Muscle layer of duodenum (tissue), 2 donors: ENCODE measurements at regions not wholly inside any gene's neighbourhood (a gene's known extent, or its start where the extent isn't known, plus 50 kb on each side); places are given as distances from the start of the nearest gene placed in this dataset.
"Not testable (repeated sequence)": the region's sequence is repeated elsewhere in the genome, so short reads cannot be mapped to it uniquely, and the experiment has no call there.

ENCODE experiments used
- H3K27ac ChIP-seq: one replicate; pipeline ENCODE4 v1.7.0; 2013; ENCODE audit warnings: mild to moderate bottlenecking, low read length
- H3K27me3 ChIP-seq: one replicate; pipeline ENCODE4 v1.7.0; 2013; ENCODE audit warnings: low read depth, mild to moderate bottlenecking, control low read depth, low read length
- H3K36me3 ChIP-seq, 2 donors: one replicate each; pipeline ENCODE4 v1.7.0; 2013; ENCODE audit warnings: low read length in 2 of 2, control low read depth in 1 of 2, mild to moderate bottlenecking in 1 of 2; ENCODE audit not compliant: insufficient read depth in 2 of 2, control insufficient read depth in 1 of 2
- H3K4me1 ChIP-seq, 2 donors: one replicate each; pipeline ENCODE4 v1.7.0; 2013; ENCODE audit warnings: low read length in 2 of 2, mild to moderate bottlenecking in 2 of 2, control low read depth in 1 of 2, moderate library complexity in 1 of 2; ENCODE audit not compliant: insufficient read depth in 2 of 2, control insufficient read depth in 1 of 2
- H3K4me3 ChIP-seq, 2 donors: one replicate each; pipeline ENCODE4 v1.7.0; 2013; ENCODE audit warnings: low read length in 2 of 2, low read depth in 1 of 2, mild to moderate bottlenecking in 1 of 2
- H3K9me3 ChIP-seq, 2 donors: one replicate each; pipeline ENCODE4 v1.7.0; 2013; ENCODE audit warnings: low read length in 2 of 2, control low read depth in 1 of 2, mild to moderate bottlenecking in 1 of 2; ENCODE audit not compliant: control insufficient read depth in 1 of 2
- donor health status: healthy.

DNA sequence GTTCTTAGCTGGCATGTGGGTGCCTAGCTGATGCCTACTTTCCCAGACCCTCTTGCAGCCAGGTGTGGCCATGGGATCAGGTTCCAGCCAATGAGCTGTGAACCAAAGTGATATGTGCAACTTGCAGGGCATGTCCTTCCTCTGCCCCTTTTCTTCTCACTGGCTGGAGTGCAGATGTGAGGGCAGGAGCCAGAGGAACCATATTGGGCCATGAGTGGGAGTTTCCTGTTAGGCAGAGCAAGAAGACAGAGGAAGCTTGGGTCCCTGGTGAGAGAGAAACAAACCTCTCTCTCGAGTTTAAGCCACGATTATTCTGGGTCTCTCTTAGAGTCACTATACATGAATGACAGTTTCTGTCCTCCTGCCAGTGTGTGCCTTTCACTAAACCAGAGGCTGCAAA, 120.4 kb upstream of the STX18 start:
- no peaks in the 10 kb centered on the region for H3K36me3 ChIP-seq
- H3K27me3 ChIP-seq = no peaks in the 10 kb centered on the region
- H3K4me3 ChIP-seq = no peak overlapping the region
- H3K4me1 ChIP-seq = no peaks in the 10 kb centered on the region
- H3K27ac ChIP-seq = no peak overlapping the region
- peaks cover 0 to 4% of the 10 kb centered on the region in 2 donors for H3K9me3 ChIP-seq

DNA sequence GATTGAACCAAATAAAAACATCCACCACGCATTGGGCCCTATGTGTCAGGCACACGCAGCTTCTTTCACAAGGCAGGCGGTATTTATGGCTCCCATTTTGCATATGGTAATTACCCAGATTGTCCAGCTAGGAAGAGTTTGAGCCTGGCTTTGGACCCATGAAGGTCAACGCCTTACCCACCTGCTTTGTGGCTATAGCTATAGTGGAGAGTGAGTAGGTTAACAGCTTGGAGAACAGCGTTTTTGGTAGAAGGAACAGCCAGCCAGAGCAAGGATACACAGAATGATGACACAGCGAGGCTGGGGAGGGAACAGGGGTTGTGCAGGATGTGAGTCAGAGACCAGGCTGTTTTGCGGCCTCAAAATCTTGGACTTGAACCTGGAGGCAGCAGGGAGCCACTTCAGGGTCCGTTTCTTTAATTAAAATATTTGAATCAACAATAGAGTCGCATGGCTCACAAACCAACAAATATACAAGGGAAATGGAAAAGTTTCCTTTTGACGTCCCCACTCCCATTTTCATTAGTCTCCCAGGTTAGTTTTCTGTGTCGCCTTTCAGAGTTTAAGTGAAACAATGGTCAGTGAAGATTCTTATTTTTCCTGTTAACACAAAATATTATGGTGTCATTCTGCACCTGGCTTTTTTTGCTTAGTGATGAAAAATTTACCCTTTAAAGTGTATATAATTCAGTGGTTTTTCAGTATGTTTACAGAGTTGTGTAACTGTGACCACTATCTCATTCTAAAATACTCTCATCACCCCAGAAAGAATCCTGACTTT, 118.2 kb upstream of the STX18 start:
- no peaks in the 10 kb centered on the region for H3K36me3 ChIP-seq
- H3K9me3 ChIP-seq = peaks cover 0 to 4% of the 10 kb centered on the region in 2 donors
- no peak overlapping the region for H3K27ac ChIP-seq

DNA sequence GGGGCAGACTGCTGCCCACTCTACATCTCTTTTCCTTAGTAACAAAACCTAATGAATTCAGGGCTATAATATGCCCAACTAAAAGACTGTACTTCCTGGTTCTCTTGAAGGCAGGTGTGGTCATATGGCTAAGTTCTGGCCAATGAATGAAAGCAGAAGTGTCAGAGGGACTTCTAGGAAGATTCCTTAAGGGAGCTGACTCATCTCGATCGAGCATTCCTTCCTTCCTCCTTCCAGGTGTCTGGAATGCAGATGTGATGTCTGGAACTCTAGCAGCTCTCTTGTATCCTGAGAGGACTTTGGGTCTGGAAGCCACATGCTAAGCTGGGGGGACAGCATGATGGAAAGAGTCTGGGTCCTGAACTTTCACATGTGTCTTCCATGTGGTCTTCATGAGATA, 116.2 kb upstream of the STX18 start:
- Histone ChIP-seq H3K36me3 (no peaks in the 10 kb centered on the region), H3K9me3 (peaks cover 0 to 4% of the 10 kb centered on the region in 2 donors), H3K27ac (no peak overlapping the region), H3K4me3 (no peak overlapping the region), H3K4me1 (no peaks in the 10 kb centered on the region), H3K27me3 (no peaks in the 10 kb centered on the region)

More for the DNA sequence above, 118.2 kb upstream of the STX18 start:
- no peak overlapping the region for H3K4me3 ChIP-seq
- no peaks in the 10 kb centered on the region for H3K4me1 ChIP-seq
- no peaks in the 10 kb centered on the region for H3K27me3 ChIP-seq

DNA sequence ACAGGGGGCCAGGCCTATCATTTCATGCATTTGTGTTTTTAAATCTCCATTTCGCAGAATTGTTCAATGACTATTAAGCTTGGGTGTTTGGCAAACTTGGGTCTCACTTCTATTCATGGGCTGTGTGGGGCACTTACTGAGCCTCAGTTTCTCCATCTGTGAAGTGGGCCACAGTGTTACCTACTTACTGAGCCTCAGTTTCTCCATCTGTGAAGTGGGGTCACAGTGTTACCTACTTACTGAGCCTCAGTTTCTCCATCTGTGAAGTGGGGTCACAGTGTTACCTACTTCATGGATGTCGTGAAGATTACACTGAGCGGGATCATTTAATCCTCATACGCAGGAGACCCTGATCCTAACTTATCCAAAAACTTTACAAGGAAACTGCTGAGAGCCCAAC, 115.1 kb upstream of the STX18 start:
- Histone ChIP-seq H3K27ac (no peak overlapping the region), H3K9me3 (peaks cover 0 to 4% of the 10 kb centered on the region in 2 donors), H3K4me3 (no peak overlapping the region), H3K4me1 (no peaks in the 10 kb centered on the region), H3K36me3 (no peaks in the 10 kb centered on the region), H3K27me3 (no peaks in the 10 kb centered on the region)

DNA sequence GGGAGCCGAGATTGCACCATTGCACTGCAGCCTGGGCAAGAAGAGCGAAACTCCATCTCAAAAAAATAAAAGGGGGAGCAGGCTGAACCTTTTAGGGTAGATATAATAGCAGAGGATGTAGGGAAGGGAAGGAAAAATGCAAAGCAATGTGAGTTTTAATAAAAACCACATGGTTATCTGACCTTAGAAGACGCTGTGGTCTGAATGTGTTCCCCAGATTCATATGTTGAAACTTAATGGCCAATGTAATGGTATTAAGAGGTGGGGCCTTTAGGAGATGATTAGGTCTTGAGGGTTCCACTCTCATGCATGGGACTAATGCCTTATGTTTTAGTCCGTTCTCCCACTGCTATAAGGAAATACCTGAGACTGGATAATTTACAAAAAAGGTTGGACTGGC, 114.1 kb upstream of the STX18 start:
- Histone ChIP-seq H3K36me3 (no peaks in the 10 kb centered on the region), H3K27ac (no peak overlapping the region), H3K4me3 (no peak overlapping the region), H3K27me3 (no peaks in the 10 kb centered on the region), H3K9me3 (peaks cover 0 to 4% of the 10 kb centered on the region in 2 donors), H3K4me1 (no peaks in the 10 kb centered on the region)

DNA sequence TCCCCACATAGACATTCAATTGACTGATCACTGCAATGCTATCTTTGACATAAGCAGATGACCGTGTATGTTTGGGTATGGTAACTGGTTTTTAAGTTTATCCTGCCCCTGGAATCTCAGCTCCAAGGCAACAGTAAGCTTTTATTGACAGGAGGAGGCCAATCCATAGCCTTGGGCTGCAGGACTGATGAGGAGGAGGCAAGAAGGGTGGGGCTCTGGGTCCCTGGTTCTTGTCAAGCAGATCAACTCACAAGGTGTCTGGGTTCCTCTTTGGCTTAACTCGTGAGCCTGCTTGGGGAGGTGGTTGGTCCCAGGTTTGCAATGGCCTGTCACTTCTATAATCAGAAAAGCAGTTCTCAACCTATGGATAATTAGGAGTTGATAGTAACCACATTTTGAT, 113.2 kb upstream of the STX18 start:
- no peaks in the 10 kb centered on the region for H3K4me1 ChIP-seq
- H3K27ac ChIP-seq = no peak overlapping the region
- H3K36me3 ChIP-seq = no peaks in the 10 kb centered on the region
- peaks cover 0 to 4% of the 10 kb centered on the region in 2 donors for H3K9me3 ChIP-seq
- H3K27me3 ChIP-seq = no peaks in the 10 kb centered on the region
- H3K4me3 ChIP-seq = no peak overlapping the region

DNA sequence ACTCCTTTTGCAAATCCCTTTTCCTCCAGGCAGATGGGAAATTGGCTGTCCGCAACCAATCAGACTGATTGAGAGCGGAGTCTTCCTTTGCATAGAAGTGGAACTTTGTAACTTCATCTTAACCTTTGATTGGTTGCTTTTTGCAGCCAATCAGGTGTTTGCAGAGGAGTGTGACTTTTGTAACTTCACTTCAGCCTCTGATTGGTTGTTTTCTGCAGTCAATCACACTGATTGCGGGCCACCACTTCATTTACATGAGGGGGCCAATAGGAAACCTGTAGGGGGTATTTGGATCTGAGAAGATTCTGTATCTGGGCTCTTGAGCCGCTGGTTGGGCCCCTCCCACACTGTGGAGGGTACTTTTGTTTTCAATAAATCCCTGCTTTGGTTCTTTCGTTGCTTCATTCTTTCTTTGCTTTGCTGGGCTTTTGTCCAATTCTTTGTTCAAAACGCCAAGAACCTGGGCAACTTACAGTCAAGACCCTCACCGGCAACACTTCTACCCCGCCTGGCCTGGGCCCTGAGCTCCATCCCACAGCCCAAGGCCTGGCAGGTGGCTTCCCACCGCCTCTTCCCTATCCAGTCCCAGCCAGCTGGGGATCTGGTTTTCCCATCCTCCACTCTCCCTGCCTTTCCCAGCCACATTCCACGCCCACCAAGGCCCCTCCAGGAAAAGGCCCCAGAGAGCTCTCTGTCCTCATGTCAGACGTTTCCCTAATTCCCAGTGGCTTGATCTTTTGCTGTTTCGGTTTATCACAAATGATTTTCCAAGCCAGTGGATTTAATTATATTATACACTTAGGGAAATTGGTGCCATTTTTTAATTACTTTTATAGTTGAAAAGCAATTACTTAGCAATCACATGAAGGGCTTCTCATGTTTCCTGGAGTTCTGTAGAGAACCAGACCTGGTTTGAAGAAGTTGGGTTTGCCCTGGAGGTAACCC, 110.2 kb upstream of the STX18 start:
- no peaks in the 10 kb centered on the region for H3K4me1 ChIP-seq
- H3K36me3 ChIP-seq = no peaks in the 10 kb centered on the region
- no peak overlapping the region for H3K27ac ChIP-seq
- no peaks in the 10 kb centered on the region for H3K9me3 ChIP-seq
- no peak overlapping the region for H3K4me3 ChIP-seq
- H3K27me3 ChIP-seq = no peaks in the 10 kb centered on the region

DNA sequence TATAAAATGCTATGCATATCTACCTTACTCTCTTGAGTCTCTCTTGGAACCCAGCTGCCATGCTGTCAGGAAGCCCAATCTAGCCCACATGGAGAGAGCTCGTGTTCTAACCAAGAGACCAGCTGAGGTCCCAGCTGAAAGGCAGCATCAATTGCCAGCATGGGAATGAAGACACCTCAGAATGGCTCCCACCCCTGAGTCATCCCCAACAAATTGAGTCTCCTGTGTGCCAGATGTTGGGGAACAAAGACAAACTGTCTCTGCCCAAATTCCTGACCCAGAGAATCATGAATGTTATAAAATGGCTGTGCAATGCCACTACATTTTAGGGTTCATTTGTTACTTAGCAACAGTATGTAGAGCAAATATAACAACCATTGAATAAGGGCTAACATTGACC, 105.2 kb upstream of the STX18 start:
- Histone ChIP-seq H3K36me3 (no peaks in the 10 kb centered on the region), H3K27me3 (no peaks in the 10 kb centered on the region), H3K4me1 (no peaks in the 10 kb centered on the region), H3K4me3 (no peak overlapping the region), H3K27ac (no peak overlapping the region), H3K9me3 (no peaks in the 10 kb centered on the region)

DNA sequence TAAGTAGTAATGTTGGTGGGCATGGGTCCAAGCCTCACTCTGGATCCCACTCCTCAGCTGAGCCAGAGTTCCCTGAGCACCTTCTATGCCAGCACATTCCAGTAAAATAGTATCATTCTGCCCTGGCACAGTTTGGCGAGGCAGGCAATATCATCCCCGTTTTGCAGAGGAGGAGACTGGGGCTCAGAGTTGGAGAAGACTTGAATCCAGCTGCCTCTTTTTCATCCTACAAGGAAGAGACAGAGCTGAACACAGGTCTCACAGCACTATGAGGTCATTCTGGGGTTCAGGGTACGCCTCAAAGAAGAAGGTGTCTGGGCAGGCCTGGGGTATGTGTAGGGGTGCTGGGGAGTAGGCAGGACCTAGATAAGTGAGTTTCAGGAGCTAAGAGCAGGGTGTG, 103.9 kb upstream of the STX18 start:
- Histone ChIP-seq H3K27me3 (no peaks in the 10 kb centered on the region), H3K4me1 (no peaks in the 10 kb centered on the region), H3K27ac (no peak overlapping the region), H3K9me3 (no peaks in the 10 kb centered on the region), H3K36me3 (no peaks in the 10 kb centered on the region), H3K4me3 (no peak overlapping the region)

DNA sequence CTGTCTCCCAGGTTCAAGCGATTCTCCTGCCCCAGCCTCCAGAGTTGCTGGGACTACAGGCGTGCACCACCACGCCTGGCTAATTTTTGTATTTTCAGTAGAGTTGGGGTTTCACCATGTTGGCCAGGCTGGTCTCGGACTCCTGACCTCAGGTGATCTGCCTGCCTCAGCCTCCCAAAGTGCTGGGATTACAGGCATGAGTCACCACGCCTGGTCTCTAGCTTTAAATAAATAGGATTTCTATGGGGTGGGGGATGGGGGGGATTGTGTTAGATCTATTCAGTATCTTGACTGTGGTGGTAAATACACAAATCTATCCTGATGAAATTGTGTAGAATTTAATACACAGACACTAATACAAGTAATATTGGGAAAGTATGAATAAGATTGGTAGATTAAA, 102.4 kb upstream of the STX18 start:
- H3K36me3 ChIP-seq, H3K4me3 ChIP-seq, H3K4me1 ChIP-seq, H3K27me3 ChIP-seq, H3K9me3 ChIP-seq, H3K27ac ChIP-seq: not testable (repeated sequence)

DNA sequence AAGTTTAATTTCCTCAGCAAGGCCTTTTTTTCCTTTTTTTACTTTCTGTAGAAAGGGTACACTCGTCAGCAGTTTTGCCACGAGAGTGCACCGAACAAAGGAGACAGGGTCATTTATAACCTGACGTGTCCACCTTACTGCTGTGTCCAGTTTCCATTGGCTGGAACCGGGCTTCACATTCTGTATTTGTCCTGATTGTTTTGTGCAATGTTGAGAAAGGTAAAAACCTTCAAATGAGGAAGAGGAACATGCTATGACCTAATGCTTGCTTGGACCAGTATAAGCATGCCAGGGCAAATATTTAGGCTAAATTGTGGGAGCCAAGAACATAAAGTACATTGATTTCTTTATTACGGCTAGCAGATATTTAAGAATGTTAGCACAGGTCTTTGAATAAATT, 101.9 kb upstream of the STX18 start:
- H3K4me3 ChIP-seq, H3K27me3 ChIP-seq, H3K4me1 ChIP-seq, H3K36me3 ChIP-seq, H3K27ac ChIP-seq, H3K9me3 ChIP-seq: not testable (repeated sequence)
